HG02885 (cell line): ENCODE measurements at regions not wholly inside any gene's neighbourhood (a gene's known extent, or its start where the extent isn't known, plus 50 kb on each side); places are given as distances from the start of the nearest gene placed in this dataset.

Source experiments
- ATAC-seq: cut with Tn5 transposase; IDR thresholded peaks from one replicate; pipeline ENCODE4 v1.9.1; 2021; ENCODE audit warnings: mild to moderate bottlenecking; ENCODE audit not compliant: unreplicated experiment, poor library complexity

GRCh38 chr2:21468624-21469023 lies 344.9 kb downstream of the TDRD15 start:
- ATAC-seq: no peak

- ATAC-seq: no peak
Measured at GRCh38 chr2:21469158-21469557, 345.4 kb downstream of the TDRD15 start.

- no peak for ATAC-seq
Measured at GRCh38 chr2:21469564-21469963, 345.8 kb downstream of the TDRD15 start.

- ATAC-seq: no peak
Measured at GRCh38 chr2:21480162-21480561, 356.4 kb downstream of the TDRD15 start.

GRCh38 chr2:21484643-21485042 lies 360.9 kb downstream of the TDRD15 start:
- ATAC-seq: no peak

- no peak for ATAC-seq
Measured at GRCh38 chr2:21486445-21486844, 362.7 kb downstream of the TDRD15 start.

- no peak for ATAC-seq
Measured at GRCh38 chr2:21489080-21489479, 365.3 kb downstream of the TDRD15 start.

- ATAC-seq: no peak
Measured at GRCh38 chr2:21498016-21498415, 374.2 kb downstream of the TDRD15 start.

- no peak for ATAC-seq
Measured at GRCh38 chr2:21500401-21500945, 376.7 kb downstream of the TDRD15 start.

- ATAC-seq: no peak
Measured at GRCh38 chr2:21501376-21502027, 377.7 kb downstream of the TDRD15 start.

- no peak for ATAC-seq
Measured at GRCh38 chr2:21515903-21516302, 392.1 kb downstream of the TDRD15 start.

GRCh38 chr2:21519412-21519811 lies 395.6 kb downstream of the TDRD15 start:
- no peak for ATAC-seq

GRCh38 chr2:21519821-21520220 lies 396.1 kb downstream of the TDRD15 start:
- ATAC-seq: no peak

GRCh38 chr2:21535826-21536225 lies 412.1 kb downstream of the TDRD15 start:
- ATAC-seq: no peak

GRCh38 chr2:21539685-21540084 lies 415.9 kb downstream of the TDRD15 start:
- ATAC-seq: no peak

GRCh38 chr2:21543630-21544029 lies 419.9 kb downstream of the TDRD15 start:
- no peak for ATAC-seq

GRCh38 chr2:21544392-21544791 lies 420.6 kb downstream of the TDRD15 start:
- ATAC-seq: no peak

GRCh38 chr2:21552981-21553380 lies 429.2 kb downstream of the TDRD15 start:
- no peak for ATAC-seq

- ATAC-seq: no peak
Measured at GRCh38 chr2:21559351-21559750, 435.6 kb downstream of the TDRD15 start.

GRCh38 chr2:21561965-21562364 lies 438.2 kb downstream of the TDRD15 start:
- ATAC-seq: no peak

GRCh38 chr2:21567395-21567794 lies 443.6 kb downstream of the TDRD15 start:
- ATAC-seq: no peak

- ATAC-seq: no peak
Measured at GRCh38 chr2:21571686-21572085, 447.9 kb downstream of the TDRD15 start.
